GM21360 (cell line): ENCODE measurements at regions not wholly inside any gene's neighbourhood (a gene's known extent, or its start where the extent isn't known, plus 50 kb on each side); places are given as distances from the start of the nearest gene placed in this dataset.

Experiments used
- ATAC-seq: cut with Tn5 transposase; IDR thresholded peaks from one replicate; pipeline ENCODE4 v1.9.1; 2021; ENCODE audit warnings: mild to moderate bottlenecking, moderate library complexity; ENCODE audit not compliant: unreplicated experiment

DNA sequence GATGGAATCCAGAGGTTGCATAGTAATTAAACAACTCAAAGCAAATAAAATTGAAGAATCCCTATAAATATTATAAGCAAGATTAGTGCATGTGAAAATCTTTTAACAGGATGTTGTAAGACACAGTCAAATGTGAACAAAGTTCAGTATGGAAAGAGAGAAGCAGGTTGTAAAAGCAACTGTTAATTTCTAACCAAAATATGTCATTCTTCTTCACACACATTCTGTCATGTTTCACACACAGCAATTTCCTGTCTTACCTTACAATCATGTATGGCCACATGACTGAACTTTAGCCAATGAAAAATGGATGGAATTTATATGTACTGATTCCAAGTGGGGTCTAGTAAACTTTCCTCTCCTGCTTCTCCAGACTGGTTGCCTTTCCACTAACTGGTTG is 527.7 kb upstream of the TMPRSS15 start:
- ATAC-seq, result no peak

- no peak for ATAC-seq
These were observed 533.8 kb upstream of the TMPRSS15 start for GRCh38 chr21:18937337-18937736.

GRCh38 chr21:18940791-18941190 is 537.2 kb upstream of the TMPRSS15 start:
- ATAC-seq, result no peak

GRCh38 chr21:18950045-18950740 is 546.6 kb upstream of the TMPRSS15 start:
- no peak for ATAC-seq

DNA sequence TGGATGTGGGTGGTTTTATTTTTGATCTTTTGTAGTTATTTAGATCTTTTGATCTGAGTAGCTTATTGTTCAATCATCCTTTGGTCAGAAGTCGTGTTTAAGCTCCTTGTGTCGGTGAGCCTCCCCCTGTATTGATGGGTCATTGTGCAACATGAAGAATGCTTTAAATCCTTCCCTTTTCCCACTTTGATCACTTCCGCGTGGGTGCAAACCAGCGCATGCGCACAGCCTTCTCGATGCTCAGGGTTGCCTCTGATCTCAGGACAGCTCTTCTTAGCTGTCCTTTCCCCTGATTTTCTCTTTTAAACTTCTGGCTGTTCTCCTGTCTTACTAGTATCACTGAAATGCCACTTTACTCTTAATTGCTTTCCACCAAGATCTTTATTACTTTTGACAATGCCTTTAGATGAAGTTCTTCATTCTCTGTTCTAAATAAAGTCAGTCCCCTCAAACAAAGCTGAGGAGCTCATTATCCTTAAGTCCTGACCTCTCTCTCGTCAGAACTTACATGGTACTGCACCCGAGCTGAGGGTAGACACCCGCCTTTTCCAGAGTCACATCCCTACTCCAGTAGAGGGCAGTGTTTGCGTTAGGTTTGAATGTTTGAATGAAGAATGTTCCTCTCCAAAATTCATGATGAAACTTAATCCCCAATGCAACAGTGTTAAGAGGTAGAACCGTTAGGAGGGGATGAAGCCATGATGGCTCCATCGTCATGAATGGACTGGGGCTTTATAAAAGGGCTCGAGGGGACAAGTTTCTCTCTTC is 547.9 kb upstream of the TMPRSS15 start:
- ATAC-seq, result no peak

- no peak for ATAC-seq
These were observed 550.9 kb upstream of the TMPRSS15 start for GRCh38 chr21:18954441-18954844.

DNA sequence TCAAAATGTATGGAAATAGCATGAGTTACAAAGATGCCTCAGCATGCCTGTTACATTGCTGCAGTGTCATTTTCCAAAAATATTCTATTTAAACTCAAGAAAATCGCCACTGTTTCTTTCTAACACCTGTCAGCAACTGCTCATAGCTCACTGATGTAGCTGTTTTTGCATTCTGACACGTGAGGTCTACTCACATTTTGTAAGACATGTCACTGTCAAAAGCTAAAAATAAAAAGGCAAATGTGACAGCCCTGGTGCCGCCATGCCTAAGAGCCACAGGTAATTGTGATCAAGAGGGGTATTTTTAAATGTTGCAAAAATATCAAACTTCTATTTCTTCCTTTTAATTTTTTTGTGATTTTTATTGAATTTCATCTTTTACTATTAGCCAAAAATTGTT is 556.2 kb upstream of the TMPRSS15 start:
- ATAC-seq, result no peak

GRCh38 chr21:18960306-18960705 is 556.7 kb upstream of the TMPRSS15 start:
- no peak for ATAC-seq

DNA sequence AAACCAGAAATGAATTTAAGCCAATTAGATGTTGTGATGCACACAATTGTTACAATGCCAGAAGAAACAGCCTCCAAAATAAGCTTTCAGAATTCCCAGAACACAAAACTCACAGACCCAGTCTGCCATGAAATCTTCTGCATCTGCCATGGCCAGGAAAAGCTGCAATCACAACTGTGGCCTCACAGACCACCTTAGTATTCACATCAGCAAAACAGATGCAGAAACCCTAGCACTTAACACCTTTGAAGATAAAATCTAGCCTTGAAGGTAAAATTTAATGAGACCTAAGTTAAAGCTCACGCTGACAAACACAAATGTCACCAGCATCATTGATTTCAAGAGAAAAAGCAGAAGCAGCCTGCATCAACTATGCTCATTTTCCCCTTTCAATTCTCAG is 566.8 kb upstream of the TMPRSS15 start:
- ATAC-seq, result no peak

DNA sequence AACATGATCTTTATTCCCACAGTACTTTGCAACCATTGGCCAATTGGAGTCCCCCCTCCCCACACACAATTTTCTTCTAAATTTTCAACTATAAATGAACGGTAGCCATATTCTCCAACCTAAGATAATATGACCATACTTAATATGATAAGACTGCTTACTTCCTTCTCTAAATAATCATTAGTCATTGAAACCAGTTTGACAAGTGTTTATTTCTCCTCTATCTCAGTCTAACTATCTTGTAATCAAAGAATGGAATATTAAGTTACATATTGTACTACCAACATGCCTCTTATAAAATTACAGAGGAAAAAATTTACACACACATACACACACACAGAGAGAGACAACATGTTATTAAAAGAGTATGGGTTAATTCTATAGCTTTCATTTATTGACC is 567.4 kb upstream of the TMPRSS15 start:
- ATAC-seq, result no peak

DNA sequence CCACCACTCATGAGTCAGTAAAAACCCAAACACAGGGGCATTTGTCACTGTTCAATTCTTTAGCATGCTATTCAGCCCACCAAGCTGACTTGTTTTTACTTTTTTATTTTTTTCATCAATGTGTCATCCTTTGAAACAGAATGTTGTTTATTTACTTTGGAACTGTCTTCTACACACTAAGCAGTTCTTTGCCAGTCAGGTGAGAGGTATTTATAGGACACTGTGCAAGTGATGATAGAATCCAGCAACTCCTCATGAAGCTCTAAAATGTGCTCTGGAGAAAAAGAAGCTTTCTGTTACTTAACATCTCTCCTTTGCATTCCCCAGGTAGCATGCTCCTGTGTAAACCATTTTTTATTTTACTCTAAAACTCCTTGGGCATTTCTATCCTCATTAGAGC is 582.0 kb upstream of the TMPRSS15 start:
- no peak for ATAC-seq

- no peak for ATAC-seq
These were observed 582.6 kb upstream of the TMPRSS15 start for GRCh38 chr21:18986197-18986596.

DNA sequence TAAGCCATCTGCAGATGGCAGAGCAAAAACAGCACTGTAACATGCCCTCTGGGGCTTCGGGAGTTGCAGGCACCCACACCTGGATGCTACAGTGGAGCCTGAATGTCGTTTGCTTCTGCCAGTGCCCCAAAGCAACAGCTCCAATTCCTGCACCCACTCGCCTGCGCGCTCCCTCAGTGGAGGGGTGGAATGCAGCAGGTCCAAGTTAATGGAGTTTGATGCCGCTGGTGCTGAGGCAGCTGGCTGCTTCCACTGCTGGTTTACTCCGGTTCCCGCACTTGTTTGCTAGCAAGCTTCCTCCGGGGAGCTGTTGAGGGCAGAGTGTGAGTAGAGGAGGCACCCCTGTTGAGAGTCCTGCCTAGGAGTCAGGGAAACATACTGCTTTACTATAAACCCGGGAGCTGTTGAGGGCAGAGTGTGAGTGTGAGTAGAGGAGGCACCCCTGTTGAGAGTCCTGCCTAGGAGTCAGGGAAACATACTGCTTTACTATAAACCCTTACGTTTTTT is 584.0 kb upstream of the TMPRSS15 start:
- ATAC-seq, result no peak

GRCh38 chr21:18989953-18990495 is 586.4 kb upstream of the TMPRSS15 start:
- no peak for ATAC-seq

GRCh38 chr21:18991846-18992245 is 588.3 kb upstream of the TMPRSS15 start:
- no peak for ATAC-seq

- no peak for ATAC-seq
These were observed 606.7 kb upstream of the TMPRSS15 start for GRCh38 chr21:19010251-19010650.

DNA sequence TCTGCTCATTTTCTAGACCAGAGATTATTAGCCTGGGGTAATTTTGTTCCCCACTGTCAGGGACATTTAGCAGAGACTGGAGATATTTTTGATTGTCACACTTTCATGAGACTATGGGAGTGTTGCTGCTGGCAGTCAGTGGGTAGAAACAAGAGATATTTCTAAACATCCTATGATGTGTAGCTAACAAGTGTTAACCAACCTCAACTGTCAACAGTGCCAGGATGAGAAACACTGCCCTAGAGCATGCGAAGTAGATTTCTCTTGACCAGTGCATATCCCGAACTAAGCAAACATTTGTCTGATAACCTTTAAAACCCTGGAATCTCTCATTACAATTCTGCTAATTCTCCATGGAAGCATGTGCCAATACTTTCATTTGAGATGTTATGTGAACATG is 607.4 kb upstream of the TMPRSS15 start:
- ATAC-seq, result no peak

DNA sequence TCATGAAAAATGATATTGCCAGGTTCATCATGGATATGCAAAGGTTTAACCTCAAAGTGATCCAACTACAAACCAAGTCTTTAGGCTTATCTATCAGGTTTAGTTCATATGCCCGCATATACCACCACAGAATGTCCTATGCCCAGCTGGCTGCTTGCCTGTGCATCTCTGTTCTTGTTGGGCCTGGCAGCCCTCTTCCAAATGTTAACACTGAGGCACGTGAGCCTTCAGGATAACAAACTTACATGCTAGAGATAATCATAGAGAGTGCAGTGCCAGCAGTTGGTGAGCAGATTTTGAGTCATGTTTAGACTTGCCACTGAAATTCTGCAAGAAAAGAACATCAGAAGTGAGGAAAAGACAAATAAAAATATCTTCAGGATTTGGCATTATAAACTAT is 607.9 kb upstream of the TMPRSS15 start:
- ATAC-seq, result no peak

DNA sequence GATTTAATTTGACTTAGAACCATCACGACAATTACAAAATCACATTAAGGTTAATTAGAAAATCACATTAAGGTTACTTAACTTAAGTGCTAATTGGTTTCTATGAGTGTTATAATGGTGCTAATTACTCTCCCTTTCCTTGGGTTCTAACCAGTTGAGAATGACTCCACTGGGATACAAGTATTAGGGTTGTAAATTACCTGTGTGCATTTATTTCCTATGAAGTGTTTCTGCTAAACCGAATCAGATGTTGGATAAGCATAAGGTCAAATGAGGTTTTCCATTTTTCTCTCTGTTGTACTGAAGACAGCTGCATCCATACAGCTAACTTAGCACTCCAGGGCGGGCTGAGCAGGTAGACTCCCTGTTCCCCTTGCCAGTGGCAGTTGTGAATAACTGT is 610.3 kb upstream of the TMPRSS15 start:
- ATAC-seq, result no peak

- ATAC-seq, result no peak
These were observed 614.9 kb upstream of the TMPRSS15 start for GRCh38 chr21:19018529-19018928.

- no peak for ATAC-seq
These were observed 619.4 kb upstream of the TMPRSS15 start for GRCh38 chr21:19022978-19023377.

GRCh38 chr21:19026911-19027310 is 623.3 kb upstream of the TMPRSS15 start:
- no peak for ATAC-seq
